Renal pelvis (tissue), 1 donor: ENCODE measurements at regions not wholly inside any gene's neighbourhood (a gene's known extent, or its start where the extent isn't known, plus 50 kb on each side); places are given as distances from the start of the nearest gene placed in this dataset.
"Not testable (repeated sequence)": the region's sequence is repeated elsewhere in the genome, so short reads cannot be mapped to it uniquely, and the experiment has no call there.

Experiments
- DNase-seq: peaks from one replicate; pipeline ENCODE4 v3.0.0-alpha.2; 2013

GRCh38 chr1:120278259-120278610 lies 101.9 kb upstream of the SEC22B start:
- not testable (repeated sequence) for DNase-seq

GRCh38 chr1:120277428-120278258 lies 101.3 kb upstream of the SEC22B start:
- DNase-seq = not testable (repeated sequence)

GRCh38 chr1:120276710-120277109 lies 100.4 kb upstream of the SEC22B start:
- DNase-seq = not testable (repeated sequence)

- not testable (repeated sequence) for DNase-seq
These were observed 98.1 kb upstream of the SEC22B start for GRCh38 chr1:120274438-120274837.

- not testable (repeated sequence) for DNase-seq
These were observed 97.0 kb upstream of the SEC22B start for GRCh38 chr1:120273363-120273762.

GRCh38 chr1:120272242-120272641 lies 95.9 kb upstream of the SEC22B start:
- DNase-seq = not testable (repeated sequence)

GRCh38 chr1:120271561-120272221 lies 95.4 kb upstream of the SEC22B start:
- DNase-seq = not testable (repeated sequence)

- DNase-seq = not testable (repeated sequence)
These were observed 91.7 kb upstream of the SEC22B start for GRCh38 chr1:120267894-120268551.

GRCh38 chr1:120264564-120264963 lies 88.2 kb upstream of the SEC22B start:
- DNase-seq = not testable (repeated sequence)

GRCh38 chr1:120262791-120263751 lies 86.8 kb upstream of the SEC22B start:
- DNase-seq = not testable (repeated sequence)

GRCh38 chr1:120257778-120258105 lies 81.4 kb upstream of the SEC22B start:
- DNase-seq = not testable (repeated sequence)

- DNase-seq = not testable (repeated sequence)
These were observed 80.9 kb upstream of the SEC22B start for GRCh38 chr1:120257064-120257777.

- DNase-seq = not testable (repeated sequence)
These were observed 74.4 kb upstream of the SEC22B start for GRCh38 chr1:120250756-120251155.

- not testable (repeated sequence) for DNase-seq
These were observed 72.6 kb upstream of the SEC22B start for GRCh38 chr1:120248726-120249427.

GRCh38 chr1:120248203-120248602 lies 71.9 kb upstream of the SEC22B start:
- not testable (repeated sequence) for DNase-seq

- not testable (repeated sequence) for DNase-seq
These were observed 67.5 kb upstream of the SEC22B start for GRCh38 chr1:120243867-120244266.

- DNase-seq = not testable (repeated sequence)
These were observed 66.3 kb upstream of the SEC22B start for GRCh38 chr1:120242582-120242981.

GRCh38 chr1:120241868-120242267 lies 65.5 kb upstream of the SEC22B start:
- not testable (repeated sequence) for DNase-seq

GRCh38 chr1:120240181-120240580 lies 63.9 kb upstream of the SEC22B start:
- DNase-seq = not testable (repeated sequence)

GRCh38 chr1:120239351-120239750 lies 63.0 kb upstream of the SEC22B start:
- DNase-seq = not testable (repeated sequence)
